Stimulated activated CD4-positive, alpha-beta T cell treated with anti-CD3 and anti-CD28 coated beads, TNF-alpha, amount 100 ng/mL, for 1 hour (primary cell): ENCODE measurements at regions not wholly inside any gene's neighbourhood (a gene's known extent, or its start where the extent isn't known, plus 50 kb on each side); places are given as distances from the start of the nearest gene placed in this dataset.

Experiments used
- DNase-seq, 3 donors: peaks; one replicate each; pipeline ENCODE4 v3.0.0-alpha.2; 2020; ENCODE audit warnings: low read depth in 3 of 3, low spot score in 1 of 3

DNA sequence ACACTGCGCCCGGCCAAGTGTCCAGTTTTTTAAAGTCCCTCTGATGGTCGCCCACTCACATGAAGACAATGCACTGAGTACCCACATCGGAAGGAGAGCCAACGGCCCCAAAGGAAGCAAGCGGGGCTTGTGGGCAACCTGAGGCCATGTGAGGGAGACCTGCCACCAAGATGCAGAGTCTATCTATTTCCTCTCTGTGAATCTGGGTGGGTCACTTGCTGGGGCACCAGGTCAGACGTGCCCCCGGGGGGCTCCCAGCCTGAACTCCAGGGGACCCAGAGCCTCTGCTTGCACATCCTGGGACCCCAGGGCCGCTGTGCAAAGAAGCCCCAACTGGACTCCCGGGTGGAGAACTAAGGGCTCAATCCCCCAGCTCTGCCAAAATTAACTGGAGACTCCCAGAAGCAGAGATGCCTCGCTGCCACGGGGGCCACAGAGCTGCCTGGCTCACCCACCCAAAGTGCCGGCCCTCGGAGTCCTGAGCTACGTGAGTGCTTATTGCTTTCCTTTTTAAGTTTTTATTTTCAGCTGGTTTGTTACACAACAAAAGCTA, 106.4 kb downstream of the BRD1 start:
- no peak for DNase-seq

DNA sequence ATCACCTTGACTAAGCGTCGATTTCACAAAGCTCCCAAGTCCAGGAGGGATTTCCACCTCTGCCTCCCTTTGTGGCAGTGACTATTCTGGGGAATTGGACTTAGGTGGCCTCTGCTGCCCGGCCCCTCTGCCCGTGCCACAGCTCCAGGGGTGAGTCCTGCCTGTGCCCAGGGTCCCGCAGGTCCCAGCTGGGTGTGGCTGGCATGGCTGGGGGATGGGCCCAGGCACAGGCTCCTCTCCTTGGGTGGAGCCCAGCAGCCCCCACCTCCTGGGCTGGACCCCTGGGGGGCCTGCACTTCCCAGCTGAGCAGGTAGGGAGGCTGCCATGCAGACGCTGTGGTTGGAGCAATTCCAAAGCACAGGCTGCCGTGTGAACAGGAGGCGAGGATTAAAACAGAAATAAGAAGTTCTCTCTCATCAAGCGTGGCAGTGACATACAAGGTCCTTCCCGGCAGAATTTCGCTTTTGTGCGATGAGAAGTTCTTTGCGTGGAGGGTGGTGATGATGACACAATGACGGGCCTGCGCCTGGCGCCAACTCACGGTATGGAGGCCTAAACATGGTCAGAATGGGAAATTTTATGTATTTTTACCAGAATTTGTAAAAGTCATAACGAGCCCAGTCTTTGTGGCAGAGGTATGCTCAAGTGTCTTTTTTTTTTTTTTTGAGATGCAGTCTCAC, 107.3 kb downstream of the BRD1 start:
- DNase-seq: no peak

DNA sequence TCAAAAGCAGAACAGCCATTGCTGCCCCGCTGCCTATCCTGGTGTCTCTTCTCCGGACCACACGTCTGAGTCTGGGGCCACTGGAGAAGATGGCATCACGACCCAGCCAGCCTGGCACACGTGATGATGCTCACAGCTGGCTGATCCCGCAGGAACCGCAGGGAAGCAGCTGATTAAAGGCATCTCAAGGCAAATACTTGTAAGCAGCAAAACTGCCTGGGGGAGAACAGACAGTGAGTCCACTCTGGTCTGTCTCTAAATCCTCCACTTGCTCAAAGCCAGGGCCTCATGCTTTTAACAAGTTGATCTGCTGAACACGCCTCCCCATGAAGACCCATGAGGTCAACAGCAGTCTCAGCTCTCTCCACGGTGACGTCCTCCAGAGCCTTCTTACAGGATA, 108.6 kb downstream of the BRD1 start:
- no peak for DNase-seq

- no peak for DNase-seq
These were observed 109.3 kb downstream of the BRD1 start for GRCh38 chr22:49718396-49718795.

- no peak for DNase-seq
These were observed 110.3 kb downstream of the BRD1 start for GRCh38 chr22:49717322-49717919.

GRCh38 chr22:49716441-49716840, 111.2 kb downstream of the BRD1 start:
- DNase-seq: no peak

DNA sequence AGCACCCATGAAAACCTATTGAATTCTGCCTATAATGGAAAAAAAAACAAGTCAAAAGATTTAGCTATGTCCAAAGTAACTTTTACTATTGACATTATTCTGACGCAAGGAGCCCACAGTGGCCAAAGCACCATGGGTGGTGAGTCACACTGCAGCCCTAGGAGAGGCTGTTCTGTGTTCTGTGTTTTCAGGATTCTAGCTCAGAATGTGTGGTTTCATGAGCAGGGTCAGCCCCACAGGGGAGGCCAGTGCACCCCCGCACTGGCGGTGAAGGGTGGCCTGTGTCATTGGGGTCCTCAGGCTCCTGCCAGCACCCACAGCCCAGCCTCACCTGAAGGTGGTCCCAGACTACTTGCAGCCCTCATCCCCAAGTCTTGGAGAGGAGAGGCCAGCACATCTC, 112.2 kb downstream of the BRD1 start:
- no peak for DNase-seq

DNA sequence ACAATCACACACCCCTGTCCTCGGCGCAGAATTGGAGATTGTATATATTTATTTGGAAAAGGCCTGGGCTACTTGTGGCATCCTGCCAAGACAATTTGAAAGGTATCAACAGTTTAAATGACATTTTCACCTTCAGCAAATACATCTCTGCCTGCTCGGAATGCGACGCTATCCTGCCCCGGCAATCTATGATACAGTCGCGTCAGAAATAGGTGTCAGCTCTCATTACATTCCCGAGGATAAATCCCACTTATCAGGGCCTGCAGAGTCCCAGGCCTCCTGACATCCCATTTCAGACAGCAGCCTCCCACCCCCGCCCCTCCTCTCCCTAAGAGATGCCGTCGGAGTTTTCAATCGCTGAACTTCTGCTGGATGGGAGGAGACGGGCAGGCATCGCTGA, 114.7 kb downstream of the BRD1 start:
- DNase-seq: no peak

DNA sequence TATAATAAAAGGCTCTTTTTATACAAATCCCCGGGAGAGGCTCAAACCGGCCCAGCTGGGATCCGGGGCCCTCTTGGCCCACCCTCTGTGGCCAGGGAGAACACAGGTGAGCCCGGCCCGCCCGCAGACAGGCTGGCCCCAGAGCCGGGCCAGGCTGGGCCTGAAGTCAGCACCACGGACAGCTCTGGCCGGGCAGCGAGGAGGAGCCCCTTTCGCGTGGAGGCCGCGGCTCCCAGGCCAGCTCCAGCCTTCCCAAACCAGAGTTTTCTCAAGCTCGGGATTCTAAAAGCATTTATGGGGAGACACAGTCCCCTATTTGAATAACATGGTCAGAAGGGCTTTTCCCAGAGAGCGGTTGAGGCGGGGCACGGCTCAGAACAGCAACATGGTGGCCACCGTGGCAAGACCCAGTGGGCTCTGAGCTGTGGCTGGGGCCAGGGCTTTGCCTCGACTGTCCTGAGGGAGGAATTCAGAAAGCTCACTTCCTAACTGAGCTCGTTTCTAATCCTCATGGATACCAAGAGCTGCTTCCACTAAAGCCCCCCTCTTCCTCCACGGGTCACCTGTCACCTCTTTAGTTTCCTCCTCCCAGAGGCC, 115.4 kb downstream of the BRD1 start:
- no peak for DNase-seq

GRCh38 chr22:49710746-49711145, 116.9 kb downstream of the BRD1 start:
- DNase-seq: no peak

DNA sequence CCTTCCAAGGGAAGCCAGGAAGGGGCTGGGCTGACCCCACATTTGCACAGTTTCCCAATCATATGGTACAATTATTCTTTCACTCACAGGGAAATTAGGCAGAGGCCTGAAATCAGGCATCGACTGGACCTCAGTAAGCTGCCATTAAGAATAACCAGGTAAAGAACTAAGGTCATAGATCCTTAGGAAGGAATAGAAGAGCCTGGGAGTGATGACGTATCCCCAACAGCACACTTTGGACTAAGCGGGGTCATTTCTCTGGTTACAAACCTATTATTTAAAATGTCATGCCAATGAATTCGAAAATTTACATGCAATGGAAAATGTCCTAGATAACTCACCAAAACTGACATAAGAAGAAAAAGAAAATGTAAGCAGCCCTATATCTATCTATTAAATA, 118.2 kb downstream of the BRD1 start:
- DNase-seq: no peak

DNA sequence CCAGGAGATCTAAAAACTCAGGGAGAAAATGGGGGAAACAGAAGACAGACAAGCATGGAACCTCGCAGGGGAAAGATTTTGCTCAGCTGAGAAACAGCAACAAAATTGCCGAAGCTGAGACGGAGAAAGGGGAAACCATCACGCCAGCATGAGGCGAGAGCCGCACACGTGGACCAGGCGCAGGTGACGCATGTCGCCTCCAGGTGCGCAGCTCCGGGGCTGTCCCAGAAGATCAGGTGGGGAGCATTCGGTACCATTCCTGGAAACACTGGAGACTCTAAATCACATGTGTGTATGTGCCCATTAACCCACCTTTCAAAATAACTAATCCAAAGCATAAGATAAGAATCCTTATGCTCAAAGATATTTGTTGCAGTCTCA, 121.7 kb downstream of the BRD1 start:
- no peak for DNase-seq

- no peak for DNase-seq
These were observed 122.3 kb downstream of the BRD1 start for GRCh38 chr22:49705216-49705971.

GRCh38 chr22:49704345-49705215, 123.1 kb downstream of the BRD1 start:
- no peak for DNase-seq

DNA sequence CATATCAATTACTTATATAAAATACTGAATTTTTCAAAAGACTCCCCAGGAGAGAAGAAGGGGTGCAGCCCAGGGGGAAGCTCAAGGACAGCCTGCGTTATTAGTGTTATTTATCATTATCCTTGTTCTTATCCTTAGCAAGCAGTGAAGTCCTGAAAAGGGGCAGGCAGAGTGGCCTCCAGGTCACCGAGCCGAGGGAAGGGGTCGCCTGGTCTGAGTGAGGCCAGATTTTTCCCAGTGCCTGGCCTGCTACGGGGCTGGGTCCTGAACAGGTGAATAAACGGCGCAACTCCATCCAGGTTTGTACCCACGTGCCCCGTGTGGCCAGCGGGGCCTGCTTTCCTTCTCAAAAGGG, 123.7 kb downstream of the BRD1 start:
- DNase-seq: no peak

DNA sequence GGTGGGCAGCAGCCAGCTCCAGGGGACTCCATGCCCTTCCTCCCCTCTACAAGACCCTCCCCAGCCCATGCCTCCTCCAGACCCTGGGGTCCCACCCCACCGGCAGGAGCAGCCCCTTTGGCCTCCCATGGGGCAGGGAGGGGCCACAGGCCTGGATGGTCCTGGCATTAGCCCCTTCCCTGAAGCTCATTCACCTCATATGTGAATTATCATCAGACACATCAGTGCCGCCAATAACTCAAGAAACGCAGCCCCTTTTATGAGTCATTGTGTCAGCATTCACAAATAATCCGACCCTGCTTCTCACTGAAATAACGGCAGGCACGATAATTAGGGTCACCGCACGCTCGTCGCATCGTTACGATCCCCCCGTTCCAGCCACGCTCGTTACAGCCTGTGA, 124.2 kb downstream of the BRD1 start:
- no peak for DNase-seq

- no peak for DNase-seq
These were observed 125.6 kb downstream of the BRD1 start for GRCh38 chr22:49702068-49702397.

DNA sequence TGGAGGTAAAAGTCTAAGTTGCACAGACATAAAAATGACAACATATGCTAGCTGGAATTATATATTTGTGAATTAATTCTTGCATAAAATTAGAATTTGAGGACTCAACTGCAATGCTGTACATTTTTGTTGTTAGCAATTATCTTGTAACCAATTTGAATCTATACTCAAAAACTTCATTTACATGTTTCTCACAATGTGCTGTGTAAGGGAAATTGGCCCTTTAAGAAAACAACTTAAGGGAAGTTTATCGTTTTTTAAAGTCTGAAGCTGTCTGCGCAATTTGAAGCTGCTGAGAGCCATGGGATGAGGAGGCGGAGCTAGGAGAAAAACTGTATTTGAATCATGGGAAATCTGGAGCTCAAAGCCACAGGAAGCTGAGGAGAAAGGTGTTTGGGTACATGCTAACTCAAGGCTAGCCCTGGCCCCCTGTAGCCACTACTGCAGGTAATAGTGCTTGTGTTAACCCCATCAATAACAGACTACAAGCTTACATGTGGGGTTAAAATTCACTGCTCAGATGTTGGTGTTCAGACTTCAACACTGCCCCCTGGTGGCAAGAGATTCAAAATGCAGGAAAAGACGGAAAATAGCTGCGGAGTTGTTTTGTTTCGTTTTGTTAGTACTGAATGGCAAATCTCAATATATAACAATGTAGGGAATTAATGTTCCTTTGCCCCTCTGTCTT, 126.1 kb downstream of the BRD1 start:
- DNase-seq: no peak

DNA sequence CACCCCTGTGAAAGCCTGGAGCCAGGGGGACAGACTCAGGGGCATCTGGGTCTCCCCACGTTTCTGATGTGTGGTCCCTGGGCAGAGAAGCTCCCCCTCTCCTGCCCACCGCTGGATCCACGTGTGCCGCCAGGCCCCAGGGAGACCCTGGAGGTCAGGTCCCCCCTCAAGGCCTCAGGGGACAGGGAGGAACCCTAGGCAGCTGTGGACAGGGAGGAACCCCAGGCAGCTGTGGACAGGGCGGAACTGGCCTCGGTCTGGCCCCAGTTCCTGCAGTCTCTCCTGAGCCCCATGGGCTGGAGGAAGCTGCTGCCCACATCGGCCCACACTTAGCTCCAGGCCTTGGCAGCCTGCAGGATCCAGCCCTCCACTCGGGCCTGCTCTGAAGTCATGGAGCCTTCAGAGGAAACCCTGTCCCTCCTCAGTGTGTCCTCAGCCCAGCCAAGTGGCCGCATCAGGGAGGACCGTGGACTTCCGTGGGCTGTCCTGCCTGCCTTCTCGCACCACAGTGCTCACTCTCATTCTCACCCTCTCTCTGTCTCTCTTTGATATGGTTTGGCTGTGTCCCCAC, 127.7 kb downstream of the BRD1 start:
- DNase-seq: no peak

DNA sequence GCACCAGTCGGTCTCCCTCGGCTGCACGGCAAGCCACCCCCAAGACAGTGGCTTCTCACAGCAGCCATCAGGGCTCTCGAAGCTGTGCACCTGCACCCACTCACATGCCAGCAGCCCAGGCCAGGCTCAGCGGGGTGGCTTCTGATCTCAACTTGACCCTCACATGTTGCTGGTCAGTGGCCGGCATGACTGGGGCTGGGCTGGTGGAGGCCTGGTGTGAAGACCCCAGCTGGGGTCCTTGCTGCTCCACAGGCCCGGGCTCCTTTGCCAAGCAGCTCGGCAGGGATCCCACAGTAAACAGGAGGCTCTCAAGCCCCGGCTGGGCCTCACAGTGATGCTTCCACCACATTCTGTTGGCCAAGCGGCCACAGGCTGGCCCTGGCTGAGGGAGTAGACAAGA, 128.2 kb downstream of the BRD1 start:
- no peak for DNase-seq
